GM18868 (cell line): ENCODE measurements at regions not wholly inside any gene's neighbourhood (a gene's known extent, or its start where the extent isn't known, plus 50 kb on each side); places are given as distances from the start of the nearest gene placed in this dataset.
"Not testable (repeated sequence)": the region's sequence is repeated elsewhere in the genome, so short reads cannot be mapped to it uniquely, and the experiment has no call there.

ENCODE experiments used
- ATAC-seq: cut with Tn5 transposase; IDR thresholded peaks from one replicate; pipeline ENCODE4 v1.9.1; 2021; ENCODE audit warnings: mild to moderate bottlenecking, moderate library complexity; ENCODE audit not compliant: unreplicated experiment

GRCh38 chr1:185408700-185409270, 91.7 kb upstream of the IVNS1ABP start:
- ATAC-seq, result no peak

- peak; percentile 39 for ATAC-seq
These were observed 89.6 kb upstream of the IVNS1ABP start for GRCh38 chr1:185406691-185407009.

GRCh38 chr1:185406006-185406690, 89.1 kb upstream of the IVNS1ABP start:
- peak; percentile 17 for ATAC-seq

- no peak for ATAC-seq
These were observed 88.0 kb upstream of the IVNS1ABP start for GRCh38 chr1:185404907-185405568.

GRCh38 chr1:185404291-185404690, 87.2 kb upstream of the IVNS1ABP start:
- ATAC-seq, result no peak

- ATAC-seq, result no peak
These were observed 85.9 kb upstream of the IVNS1ABP start for GRCh38 chr1:185402930-185403329.

GRCh38 chr1:185401019-185401418, 84.0 kb upstream of the IVNS1ABP start:
- ATAC-seq, result no peak

GRCh38 chr1:185400052-185400451, 83.0 kb upstream of the IVNS1ABP start:
- ATAC-seq, result no peak

- peak; percentile 66 for ATAC-seq
These were observed 81.6 kb upstream of the IVNS1ABP start for GRCh38 chr1:185398599-185398998.

- peak; percentile 57 for ATAC-seq
These were observed 81.0 kb upstream of the IVNS1ABP start for GRCh38 chr1:185398022-185398421.

GRCh38 chr1:185397183-185397582, 80.1 kb upstream of the IVNS1ABP start:
- ATAC-seq, result no peak

GRCh38 chr1:185396126-185396525, 79.1 kb upstream of the IVNS1ABP start:
- ATAC-seq, result no peak

GRCh38 chr1:185393815-185394214, 76.8 kb upstream of the IVNS1ABP start:
- ATAC-seq, result no peak

GRCh38 chr1:185393205-185393604, 76.2 kb upstream of the IVNS1ABP start:
- ATAC-seq, result no peak

GRCh38 chr1:185388815-185389214, 71.8 kb upstream of the IVNS1ABP start:
- ATAC-seq, result no peak

GRCh38 chr1:185388346-185388745, 71.3 kb upstream of the IVNS1ABP start:
- ATAC-seq, result no peak

- ATAC-seq, result no peak
These were observed 68.9 kb upstream of the IVNS1ABP start for GRCh38 chr1:185385991-185386390.

- ATAC-seq, result not testable (repeated sequence)
These were observed 66.8 kb upstream of the IVNS1ABP start for GRCh38 chr1:185383805-185384204.

GRCh38 chr1:185377831-185378230, 60.8 kb upstream of the IVNS1ABP start:
- no peak for ATAC-seq

- no peak for ATAC-seq
These were observed 60.0 kb upstream of the IVNS1ABP start for GRCh38 chr1:185376840-185377635.

- ATAC-seq, result no peak
These were observed 59.2 kb upstream of the IVNS1ABP start for GRCh38 chr1:185376288-185376687.

GRCh38 chr1:185375583-185375982, 58.5 kb upstream of the IVNS1ABP start:
- no peak for ATAC-seq
